ENCODE measurements at regions not wholly inside any gene's neighbourhood (a gene's known extent, or its start where the extent isn't known, plus 50 kb on each side); places are given as distances from the start of the nearest gene placed in this dataset.

GRCh38 chr14:84323978-84324377, 1206.0 kb upstream of the FLRT2 start:
- TF ChIP-seq EZH2 (IDR thresholded peaks at IDR 0.05) (no peak), POLR2AphosphoS5 (IDR thresholded peaks at IDR 0.05; ENCODE audit: borderline replicate concordance, low read depth, low read length) (no peak), FOXP2 (optimal IDR thresholded peaks at IDR 0.05; ENCODE audit: control extremely low read depth, extremely low read length, insufficient read depth) (no peak)
